ENCODE measurements at regions not wholly inside any gene's neighbourhood (a gene's known extent, or its start where the extent isn't known, plus 50 kb on each side); places are given as distances from the start of the nearest gene placed in this dataset.

- in situ Hi-C loops (cut with MboI; ENCODE audit: low pct_unique_long_range_greater_than_20kb, low sequenced_read_pairs, unreplicated experiment), result no loop called here
- TF ChIP-seq CTCF (IDR thresholded peaks at IDR 0.05; ENCODE audit: extremely low read depth, insufficient read depth, missing control alignments), result no peak
- peak; percentile 36 for DNase-seq (ENCODE audit: low spot score)
Measured at GRCh38 chr16:48907906-48908634, 298.1 kb upstream of the N4BP1 start.

GRCh38 chr16:48905632-48906505 lies 295.9 kb upstream of the N4BP1 start:
- in situ Hi-C loops (cut with MboI; ENCODE audit: low pct_unique_long_range_greater_than_20kb, low sequenced_read_pairs, unreplicated experiment), result no loop called here
- DNase-seq (ENCODE audit: low spot score), result no peak
- no peak for TF ChIP-seq CTCF (IDR thresholded peaks at IDR 0.05; ENCODE audit: extremely low read depth, insufficient read depth, missing control alignments)

- no peak for DNase-seq (ENCODE audit: low spot score)
- in situ Hi-C loops (cut with MboI; ENCODE audit: low pct_unique_long_range_greater_than_20kb, low sequenced_read_pairs, unreplicated experiment), result no loop called here
- no peak for TF ChIP-seq CTCF (IDR thresholded peaks at IDR 0.05; ENCODE audit: extremely low read depth, insufficient read depth, missing control alignments)
Measured at GRCh38 chr16:48904333-48904732, 294.4 kb upstream of the N4BP1 start.

- DNase-seq (ENCODE audit: low spot score), result no peak
Measured at GRCh38 chr16:48903039-48903438, 293.1 kb upstream of the N4BP1 start.

GRCh38 chr16:48901712-48902374 lies 291.9 kb upstream of the N4BP1 start:
- DNase-seq (ENCODE audit: low spot score), result no peak
- TF ChIP-seq CTCF (IDR thresholded peaks at IDR 0.05; ENCODE audit: extremely low read depth, insufficient read depth, missing control alignments), result no peak
- in situ Hi-C loops (cut with MboI; ENCODE audit: low pct_unique_long_range_greater_than_20kb, low sequenced_read_pairs, unreplicated experiment), result no loop called here

More at GRCh38 chr16:48903039-48903438, 293.1 kb upstream of the N4BP1 start:
- in situ Hi-C loops (cut with MboI; ENCODE audit: low pct_unique_long_range_greater_than_20kb, low sequenced_read_pairs, unreplicated experiment), result no loop called here
- TF ChIP-seq CTCF (IDR thresholded peaks at IDR 0.05; ENCODE audit: extremely low read depth, insufficient read depth, missing control alignments), result no peak

GRCh38 chr16:48899500-48899899 lies 289.5 kb upstream of the N4BP1 start:
- TF ChIP-seq CTCF (IDR thresholded peaks at IDR 0.05; ENCODE audit: extremely low read depth, insufficient read depth, missing control alignments), result no peak
- in situ Hi-C loops (cut with MboI; ENCODE audit: low pct_unique_long_range_greater_than_20kb, low sequenced_read_pairs, unreplicated experiment), result no loop called here
- DNase-seq (ENCODE audit: low spot score), result no peak
